Erythroblast (primary cell): ENCODE measurements at regions not wholly inside any gene's neighbourhood (a gene's known extent, or its start where the extent isn't known, plus 50 kb on each side); places are given as distances from the start of the nearest gene placed in this dataset.

Experiments used
- GATA1 ChIP-seq: IDR thresholded peaks from 2 replicates; pipeline ENCODE4 v1.6.1; 2011; ENCODE audit warnings: low read depth, mild to moderate bottlenecking, control low read depth, low read length, moderate library complexity
- POLR2A ChIP-seq: IDR thresholded peaks from 2 replicates; pipeline ENCODE4 v1.6.1; 2011; ENCODE audit warnings: mild to moderate bottlenecking, low read length

- TF ChIP-seq POLR2A = no peak
- no peak for TF ChIP-seq GATA1
These were observed 375.1 kb downstream of the METTL15 start for GRCh38 chr11:28483072-28483867.
